Ammon's horn (tissue), 1 donor: ENCODE measurements at regions not wholly inside any gene's neighbourhood (a gene's known extent, or its start where the extent isn't known, plus 50 kb on each side); places are given as distances from the start of the nearest gene placed in this dataset.

Experiments
- DNase-seq: peaks from one replicate; pipeline ENCODE4 v3.0.0-alpha.2; 2016; ENCODE audit warnings: low spot score

DNA sequence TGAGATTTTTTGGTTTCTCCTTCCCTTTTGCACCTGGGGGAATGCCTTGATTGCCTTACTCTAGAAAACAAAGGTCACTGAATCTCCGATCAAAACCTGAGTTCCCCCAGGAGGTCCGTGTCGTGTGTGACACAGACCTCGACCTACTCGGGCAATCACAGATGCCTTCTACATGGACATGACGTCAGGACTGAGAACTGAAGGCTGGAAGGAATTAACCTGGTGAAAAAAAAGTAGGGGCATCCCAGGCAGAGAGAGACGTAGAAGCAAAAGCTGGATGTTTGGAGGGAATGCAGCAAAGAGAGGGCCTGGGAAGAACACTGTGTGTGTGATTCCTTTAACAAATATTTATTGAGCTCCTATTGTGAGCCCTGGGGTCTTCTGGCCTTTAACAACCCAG is 178.0 kb downstream of the PRDM2 start:
- DNase-seq: no peak

DNA sequence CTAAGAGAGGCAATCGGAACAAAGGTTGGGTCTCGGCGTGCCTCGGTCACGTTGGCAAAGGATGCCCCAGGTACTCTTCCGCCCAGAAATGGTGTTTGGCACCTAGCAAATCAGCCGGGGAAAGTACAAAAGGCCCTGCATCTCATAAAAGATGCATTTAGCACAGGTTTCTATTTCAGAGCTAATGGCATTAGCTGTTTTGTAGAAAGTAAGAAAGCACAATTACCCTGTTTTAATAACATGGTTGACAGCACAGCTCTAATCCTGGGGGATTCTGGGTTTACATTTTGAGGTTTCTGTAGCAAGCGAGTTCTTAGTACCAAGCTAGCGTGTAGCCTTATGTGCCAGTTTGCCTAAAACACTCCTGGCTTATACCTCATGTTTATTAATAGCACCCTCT is 178.5 kb downstream of the PRDM2 start:
- no peak for DNase-seq

DNA sequence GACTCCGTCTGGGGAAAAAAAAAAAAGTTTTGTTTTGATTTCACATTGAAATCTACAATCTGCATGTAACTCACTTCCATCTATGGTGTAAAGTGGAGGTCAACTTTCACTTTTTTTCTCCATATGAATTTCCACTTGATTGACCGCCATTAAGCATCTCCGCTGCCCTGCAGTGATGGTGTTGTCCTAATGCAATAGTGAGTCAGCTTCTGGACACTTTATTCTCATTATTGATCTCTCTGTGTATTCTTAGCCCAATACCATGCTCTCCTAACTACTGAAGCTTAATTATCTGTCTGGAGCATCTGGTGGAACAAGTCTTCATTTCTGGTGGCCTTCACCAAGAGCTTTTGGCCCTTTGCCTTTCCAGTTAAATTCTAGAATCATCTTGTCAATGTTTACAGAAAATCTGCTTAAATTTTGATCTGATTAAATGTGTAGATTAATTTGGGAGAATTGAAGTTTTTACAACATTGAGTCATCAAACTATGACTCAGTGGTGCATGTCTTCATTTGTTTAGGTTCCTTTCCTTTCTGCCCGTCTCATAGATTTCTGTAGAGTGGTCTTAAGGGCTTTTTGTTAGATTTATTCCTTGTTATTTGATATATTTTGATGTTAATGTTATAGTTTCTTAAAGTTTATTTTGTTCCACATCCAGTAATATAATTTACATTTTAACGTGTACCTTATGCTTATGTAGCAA is 181.5 kb downstream of the PRDM2 start:
- DNase-seq: no peak

DNA sequence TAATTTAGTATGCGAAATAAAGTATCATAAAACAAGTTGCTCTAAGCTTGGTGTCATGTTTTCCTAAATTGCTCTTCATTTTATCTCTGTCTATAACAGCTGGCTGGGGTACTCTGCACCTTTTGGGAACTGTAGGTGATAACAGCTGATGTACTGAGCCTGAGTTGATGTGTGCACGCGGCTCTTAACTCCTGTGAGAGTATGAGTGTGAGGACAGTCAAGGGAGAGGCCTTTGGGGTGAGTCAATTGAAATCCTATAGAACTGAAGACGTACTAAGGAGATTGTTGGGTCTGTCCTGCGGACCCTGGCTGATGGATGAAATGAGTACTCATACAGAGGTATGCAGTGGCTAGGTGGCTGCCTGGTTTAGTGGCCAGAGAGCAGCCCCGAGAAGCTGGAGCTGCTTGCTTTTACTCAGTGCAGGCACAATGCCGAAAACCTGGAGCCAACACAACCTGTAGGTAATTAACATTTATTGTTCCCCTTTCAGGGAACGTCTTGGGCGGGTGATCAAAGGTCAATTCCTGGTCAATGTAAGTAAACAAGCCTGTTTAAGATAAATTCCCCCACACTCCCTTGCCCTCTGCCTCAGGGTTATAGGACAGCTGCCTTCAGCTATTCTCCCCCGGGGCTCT is 188.5 kb downstream of the PRDM2 start:
- DNase-seq: no peak

DNA sequence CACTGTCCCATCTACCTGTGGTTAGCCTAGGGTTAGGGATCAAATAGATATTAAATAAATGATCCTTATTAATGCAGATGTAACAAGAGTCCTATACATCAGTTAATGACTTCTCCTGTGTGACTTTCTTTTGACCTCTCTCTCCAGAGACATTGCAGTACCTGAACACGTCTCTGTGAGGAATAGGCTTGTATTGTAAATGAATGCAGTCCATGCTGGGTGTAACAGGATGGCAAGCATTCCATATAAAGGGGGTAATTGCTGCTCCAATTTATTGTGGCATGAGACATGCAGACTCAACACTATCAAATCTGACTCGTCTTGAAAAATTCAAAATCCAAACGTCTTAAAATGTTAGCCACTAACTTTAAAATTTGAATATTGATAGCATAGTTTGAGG is 189.5 kb downstream of the PRDM2 start:
- DNase-seq: no peak

DNA sequence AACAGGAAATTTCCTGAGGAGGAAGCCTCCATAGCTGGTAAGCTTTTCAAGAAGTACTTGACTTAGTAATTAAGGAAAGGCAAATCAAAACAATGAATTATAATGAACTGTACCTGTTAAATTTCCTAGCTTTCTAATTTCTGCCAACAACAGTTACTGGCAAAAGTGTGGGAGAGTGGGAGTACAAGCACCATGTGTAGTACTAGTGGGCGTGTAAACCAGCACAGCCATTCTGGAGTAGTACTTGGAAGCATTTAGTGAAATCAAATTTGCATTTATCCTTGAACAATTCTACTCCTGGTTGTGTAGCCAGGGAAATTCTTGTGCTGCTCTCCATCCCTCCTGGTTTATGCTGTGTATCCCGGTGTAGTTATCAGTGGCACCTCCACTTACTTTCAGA is 190.8 kb downstream of the PRDM2 start:
- peak; percentile 59 for DNase-seq

DNA sequence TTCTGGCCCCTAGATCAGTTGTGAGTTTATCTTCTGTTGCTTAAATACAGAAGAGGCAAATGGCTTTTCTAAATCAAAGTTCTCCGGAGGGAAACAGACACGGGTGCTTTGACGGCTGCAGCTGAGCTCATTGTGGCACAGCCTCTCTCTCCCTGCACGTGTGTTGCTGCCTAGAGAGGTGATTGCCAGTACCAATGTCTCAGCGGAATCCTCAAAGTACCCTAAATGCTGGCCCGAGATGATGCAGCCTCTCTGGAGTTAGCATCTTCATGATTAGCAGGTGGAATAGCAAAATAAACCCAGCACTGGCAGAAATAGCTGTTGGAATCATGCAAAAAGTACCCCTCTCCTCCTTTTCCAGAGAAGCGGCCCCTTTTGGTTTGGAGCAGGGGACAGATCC is 192.2 kb downstream of the PRDM2 start:
- no peak for DNase-seq

DNA sequence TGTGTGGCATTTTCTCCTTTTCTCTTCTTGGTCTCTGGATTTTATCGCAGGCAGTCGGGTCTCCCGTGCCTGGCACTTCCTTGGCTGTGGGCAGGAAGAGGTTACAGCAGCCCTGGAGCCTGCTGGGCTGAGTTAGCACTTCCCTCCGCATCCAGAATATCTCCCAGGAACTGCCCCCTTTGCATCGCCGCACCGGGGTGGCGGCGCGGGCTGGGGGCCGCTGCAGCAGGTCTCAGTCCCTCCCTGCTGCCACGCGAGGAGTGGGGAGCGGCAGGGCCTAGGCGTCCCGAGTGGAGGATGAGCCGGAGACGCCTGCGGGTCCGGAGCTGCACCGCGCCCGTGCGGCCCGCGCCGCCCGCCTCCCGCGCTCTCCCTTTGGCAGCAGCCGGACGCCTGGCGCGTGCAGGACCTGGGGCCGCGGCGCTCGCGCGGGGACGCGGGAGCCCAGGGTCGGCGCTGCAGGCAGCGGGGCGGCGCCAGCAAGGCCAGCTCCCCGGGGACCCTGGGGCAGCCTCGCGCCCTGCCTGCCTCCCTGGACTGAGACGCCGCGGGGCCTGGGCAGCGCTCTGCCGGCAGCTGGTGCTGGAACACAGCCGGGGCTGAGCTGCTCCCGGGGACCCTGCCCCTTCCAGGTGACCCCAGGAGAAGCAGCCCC is 192.8 kb downstream of the PRDM2 start:
- DNase-seq: peak; percentile 11

DNA sequence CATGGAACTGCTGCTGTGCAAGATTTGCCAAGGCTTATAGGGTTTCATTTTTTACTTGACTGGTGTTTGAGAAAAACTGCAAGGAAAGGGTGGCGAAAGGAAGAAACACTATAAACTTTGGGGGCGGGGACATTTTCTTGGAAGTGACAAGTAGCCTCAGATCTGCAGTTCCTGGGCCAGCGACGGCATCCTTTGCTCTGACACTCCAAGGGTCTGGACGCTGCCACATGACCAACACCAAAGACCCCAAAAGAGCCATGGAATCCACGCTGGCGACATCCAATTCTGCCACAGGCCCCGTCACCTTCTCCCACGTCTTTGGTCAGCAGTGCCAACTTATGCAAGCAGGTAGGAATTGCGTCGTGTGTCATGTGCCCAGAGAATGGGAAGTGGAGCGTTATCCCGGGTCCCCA is 193.4 kb downstream of the PRDM2 start:
- DNase-seq: no peak

DNA sequence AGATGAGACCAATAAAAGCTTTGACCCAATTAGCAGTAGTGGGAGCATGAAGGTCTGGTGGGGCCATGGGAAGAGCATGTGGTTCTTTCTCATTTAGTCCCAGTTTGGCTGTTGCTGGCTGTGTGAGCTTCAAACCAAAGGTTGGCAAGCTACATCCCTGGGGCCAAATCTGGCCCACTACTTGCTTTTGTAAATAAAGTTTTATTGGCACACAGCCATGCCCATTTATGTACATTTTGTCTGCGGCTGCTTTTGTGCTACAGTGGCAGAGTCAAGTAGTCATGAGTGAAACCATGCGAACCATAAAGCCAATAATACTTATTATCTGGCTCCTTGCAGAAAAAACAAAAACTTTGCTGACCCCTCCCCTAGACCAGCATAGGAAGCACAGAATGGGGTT is 196.9 kb downstream of the PRDM2 start:
- DNase-seq: no peak

DNA sequence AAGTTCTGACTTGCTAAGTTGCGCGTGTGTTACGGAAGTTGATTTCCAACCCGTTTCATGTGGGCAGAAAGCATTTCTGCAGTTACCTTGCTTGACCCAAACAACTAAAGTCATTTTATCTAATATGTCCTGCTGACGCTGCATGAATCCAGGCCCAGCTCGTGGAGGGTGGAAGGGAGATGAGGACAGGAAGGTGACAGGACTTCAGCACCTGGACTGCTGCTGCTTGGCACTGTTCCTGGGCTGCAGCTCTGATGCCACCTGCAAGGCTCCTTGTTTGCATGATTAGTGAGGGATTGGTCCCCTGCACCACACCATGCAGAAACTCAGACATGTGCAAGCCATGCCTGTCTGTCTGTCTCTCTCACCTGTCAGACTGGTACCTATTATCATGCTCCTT is 198.4 kb downstream of the PRDM2 start:
- no peak for DNase-seq

DNA sequence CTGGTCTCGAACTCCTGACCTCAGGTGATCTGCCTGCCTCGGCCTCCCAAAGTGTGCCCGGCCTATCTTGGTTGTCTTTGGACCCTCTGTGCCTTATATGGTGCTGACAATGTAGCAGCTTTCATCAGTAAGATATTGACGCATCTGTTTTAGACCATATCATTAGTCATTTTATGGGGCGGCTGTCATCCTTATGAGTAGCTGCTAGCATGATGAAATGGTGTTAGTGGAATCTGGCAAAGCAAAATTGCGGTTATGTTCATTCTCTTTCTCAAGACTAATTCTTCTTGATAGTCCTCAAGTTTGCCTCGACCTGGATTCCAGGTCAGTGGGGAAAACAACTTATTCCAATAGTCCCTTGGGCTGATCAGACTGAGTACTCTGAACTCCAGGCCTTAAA is 199.9 kb downstream of the PRDM2 start:
- no peak for DNase-seq

DNA sequence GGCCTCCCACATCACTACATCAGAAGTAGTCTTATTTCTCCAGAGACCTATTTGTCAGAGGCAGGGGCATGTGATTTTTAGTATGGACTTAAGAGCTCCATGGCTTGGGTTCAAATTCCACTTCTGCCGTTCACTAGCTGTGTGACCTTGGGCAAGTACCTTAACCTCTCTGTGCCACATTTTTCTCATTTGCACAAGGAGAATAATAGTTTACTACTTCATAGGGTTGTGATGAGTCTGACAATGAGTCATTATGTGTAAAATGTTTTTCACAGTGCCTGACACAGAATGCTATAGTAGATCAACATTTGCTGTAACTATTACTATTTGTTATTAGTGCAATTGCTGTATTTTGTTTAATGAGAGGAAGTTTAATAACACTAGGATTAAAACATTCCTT is 200.6 kb downstream of the PRDM2 start:
- no peak for DNase-seq

DNA sequence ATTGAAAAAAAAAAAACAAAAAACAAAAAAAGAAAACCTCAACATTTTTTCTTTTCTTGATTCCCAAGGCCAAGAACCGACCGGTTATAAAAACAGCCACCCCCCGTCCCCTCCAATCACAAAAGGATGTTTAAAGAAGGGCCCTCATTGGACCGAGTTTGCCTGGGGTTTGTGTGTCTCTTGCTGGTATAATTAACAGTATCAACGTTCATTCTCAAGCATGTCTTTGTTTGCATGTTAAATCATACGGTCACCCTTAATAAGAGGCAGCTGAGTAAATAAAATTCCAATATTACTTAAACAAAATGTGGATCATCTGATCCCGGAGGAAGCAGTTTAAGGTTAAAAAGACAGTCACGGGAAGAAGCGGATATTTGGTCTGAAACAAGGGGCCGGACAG is 201.1 kb downstream of the PRDM2 start:
- no peak for DNase-seq

DNA sequence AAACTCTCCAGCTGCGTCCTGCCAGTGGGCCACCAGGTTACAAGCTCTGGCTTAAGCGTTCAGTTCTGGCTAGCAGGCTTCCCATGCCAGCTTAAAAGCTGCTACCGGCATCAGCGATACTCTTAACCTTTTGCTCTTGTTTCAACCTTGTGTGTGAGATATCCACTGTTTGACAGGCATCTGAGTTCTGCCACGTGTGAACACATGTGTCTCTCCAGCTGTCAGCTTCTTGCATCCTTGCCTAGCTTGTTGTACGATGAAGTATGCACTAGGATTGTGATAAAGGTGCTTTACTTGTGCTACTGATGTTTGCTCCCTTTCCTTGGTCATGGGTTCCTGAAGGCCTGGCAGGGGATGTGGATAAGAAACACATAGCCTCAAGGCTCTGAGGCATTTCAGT is 201.6 kb downstream of the PRDM2 start:
- no peak for DNase-seq

DNA sequence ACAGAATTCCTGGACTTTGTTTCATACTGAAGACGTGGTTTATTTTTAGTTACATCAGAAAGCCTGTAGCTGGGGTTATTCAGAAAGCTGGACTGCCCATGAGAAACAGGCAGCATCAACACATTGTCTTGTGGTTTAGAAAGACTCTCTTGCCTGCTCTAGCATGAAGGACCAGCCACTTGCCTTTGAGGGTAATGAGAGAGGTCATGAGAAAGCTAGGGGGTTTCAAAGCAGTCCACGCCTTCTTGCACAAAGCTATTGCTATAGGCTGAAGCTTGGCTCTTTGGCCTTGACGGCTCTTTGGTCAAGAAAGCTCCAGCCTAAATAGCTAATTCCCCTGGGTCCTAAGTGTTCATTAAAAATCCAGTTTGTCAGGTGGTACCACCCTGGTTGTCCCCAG is 208.1 kb downstream of the PRDM2 start:
- no peak for DNase-seq

DNA sequence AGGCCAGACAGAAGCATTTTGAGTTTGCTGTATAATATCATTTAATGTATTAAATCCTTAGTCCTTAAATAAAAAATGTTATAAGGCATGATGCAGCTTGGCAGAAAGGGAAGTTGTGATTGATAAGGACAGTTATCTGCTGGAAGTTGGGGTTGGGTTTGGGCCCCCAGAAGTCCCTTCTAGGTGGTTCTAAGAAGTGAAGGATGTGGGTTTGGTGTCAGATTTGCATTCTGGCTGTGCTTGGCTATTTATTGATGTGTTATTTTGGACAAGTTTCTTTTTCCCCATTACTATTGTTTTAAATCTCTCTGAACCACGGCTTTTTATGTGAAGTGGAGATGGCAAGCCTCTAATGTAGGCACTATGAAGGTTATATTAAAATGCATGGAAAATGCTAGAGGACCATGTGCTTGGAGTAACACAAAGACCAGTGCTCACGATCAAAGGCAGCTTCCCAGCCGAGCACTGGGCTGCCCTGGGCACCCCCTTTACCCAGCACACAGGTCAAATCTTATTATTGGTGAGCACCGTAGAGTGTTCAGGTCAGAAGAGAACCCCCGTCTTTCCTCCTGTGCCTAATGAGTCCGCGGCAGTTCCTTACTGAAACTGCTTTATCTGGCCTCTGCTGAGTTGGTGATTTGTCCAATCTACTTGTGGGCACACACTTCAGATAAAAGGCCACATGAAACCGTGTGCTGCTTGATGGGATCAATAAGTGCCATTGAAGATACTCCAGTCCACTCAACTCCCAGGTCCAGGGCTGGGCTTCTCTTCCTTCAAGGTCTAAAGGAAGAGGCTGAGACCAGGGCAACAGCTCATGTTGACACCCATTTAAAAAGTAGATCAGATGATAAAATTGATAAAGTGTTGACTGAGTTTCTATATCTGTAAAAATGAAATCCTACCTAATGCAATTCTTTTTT is 212.0 kb downstream of the PRDM2 start:
- no peak for DNase-seq

DNA sequence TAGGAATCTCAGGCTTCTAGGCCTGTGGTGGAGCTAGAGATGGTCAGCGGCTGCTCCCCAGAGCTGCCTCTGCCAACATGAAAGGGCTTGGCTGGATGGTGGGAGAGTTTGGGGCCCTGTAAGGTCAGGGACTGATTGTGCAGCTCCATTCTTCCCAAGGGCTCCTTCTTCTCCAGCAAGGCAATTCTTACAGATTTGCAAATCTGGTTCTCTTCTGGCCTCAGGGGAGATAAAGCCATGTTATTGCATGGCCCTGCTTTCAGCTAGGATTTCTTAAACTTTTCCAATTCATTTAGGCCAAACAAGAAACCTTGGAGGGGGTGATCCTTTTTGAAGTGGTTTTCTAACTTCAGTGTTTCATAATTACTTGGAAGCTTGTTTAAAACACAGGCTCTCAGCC is 213.4 kb downstream of the PRDM2 start:
- no peak for DNase-seq

DNA sequence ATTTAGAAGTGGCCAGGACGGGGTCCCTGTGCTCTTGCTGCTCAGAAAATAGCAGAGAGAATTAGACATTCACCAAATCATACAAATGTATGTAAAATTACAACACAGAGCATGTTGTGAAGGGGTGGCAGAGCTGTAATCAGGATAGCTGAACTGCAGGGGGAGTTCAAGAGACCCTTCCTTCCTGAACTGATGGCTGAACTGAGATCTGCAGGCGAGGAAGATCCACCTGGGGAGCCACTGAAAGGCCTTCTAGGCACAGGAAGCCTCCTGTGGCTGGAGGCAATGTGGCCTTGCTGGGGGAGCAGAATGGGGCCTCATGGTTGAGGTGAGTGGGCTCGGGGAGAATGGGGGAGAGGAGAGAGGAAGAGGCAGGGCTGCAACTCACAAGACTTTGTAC is 216.5 kb downstream of the PRDM2 start:
- no peak for DNase-seq

DNA sequence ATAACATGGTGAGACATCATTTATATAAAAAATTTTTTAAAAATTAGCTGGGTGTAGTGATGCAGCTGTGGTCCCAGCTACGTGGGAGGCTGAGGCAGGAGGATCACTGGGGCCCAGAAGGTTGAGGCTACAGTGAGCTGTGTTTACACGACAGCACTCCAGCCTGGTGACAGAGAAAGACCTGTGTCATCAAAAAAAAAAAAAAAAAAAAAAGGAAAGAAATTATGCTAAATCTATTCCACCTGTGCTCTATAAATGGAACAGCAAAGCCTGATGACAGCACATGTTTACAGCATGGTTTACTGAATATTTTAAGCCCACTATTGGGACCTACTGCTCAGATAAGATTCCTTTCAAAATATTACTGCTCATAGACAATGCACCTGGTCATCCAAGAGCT is 217.6 kb downstream of the PRDM2 start:
- no peak for DNase-seq

DNA sequence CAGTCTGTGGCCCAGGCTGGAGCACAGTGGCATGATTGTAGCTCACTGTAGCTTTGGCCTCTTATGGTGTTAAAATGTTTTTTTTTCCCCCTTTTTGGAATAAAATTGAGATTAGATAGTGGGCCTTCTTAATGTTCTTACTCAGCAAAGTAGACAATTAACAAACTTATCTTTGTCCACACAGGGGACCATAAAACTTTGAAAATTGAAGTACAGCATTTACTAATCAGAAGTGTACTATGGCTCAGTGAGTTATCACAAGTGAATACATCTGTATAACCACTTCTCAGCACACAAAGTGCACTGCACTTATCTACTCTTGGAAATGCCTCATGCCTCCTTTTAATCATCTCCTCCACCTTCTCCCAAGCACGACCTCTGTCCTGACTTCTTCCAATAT is 218.9 kb downstream of the PRDM2 start:
- DNase-seq: no peak

DNA sequence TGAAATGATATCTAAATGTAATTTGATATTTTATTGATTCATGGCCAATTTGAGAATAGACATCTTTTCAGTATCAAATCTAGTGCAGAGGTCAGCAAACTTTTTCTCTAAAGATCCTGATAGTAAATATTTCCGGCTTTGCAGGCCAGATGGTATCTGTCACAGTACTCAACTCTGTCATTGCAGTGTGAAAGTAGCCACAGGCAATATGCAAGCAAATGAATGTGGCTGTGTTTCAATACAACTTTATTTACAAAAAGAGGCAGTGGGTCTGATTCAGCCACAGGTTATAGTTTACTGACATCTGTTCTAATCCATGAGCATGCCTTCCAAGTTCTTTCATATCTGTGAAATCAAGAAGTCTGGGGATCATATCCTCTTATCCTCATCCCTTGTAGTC is 221.2 kb downstream of the PRDM2 start:
- DNase-seq: no peak
